Common myeloid progenitor, CD34-positive (primary cell): ENCODE measurements at regions not wholly inside any gene's neighbourhood (a gene's known extent, or its start where the extent isn't known, plus 50 kb on each side); places are given as distances from the start of the nearest gene placed in this dataset.

Source experiments
- CTCF ChIA-PET: fragments of 350-600 bp; sonication (Branson Sonifier 250); formaldehyde crosslinking; loops from one replicate; lab custom pipeline; 2021; ENCODE audit warnings: antibody characterized with exemption; lab: Charles Lee
- POLR2A ChIA-PET: fragments of 350-600 bp; sonication (Branson Sonifier 250); formaldehyde crosslinking; loops from one replicate; lab custom pipeline; 2021; ENCODE audit warnings: antibody characterized with exemption; lab: Charles Lee
- DNase-seq, 3 donors: peaks; one replicate each; pipeline versions ENCODE4 v3.0.0 to v3.0.0-alpha.2; 2013
- H3K27ac ChIP-seq, 2 experiments: 1 replicate in 1 of 2; 2 replicates in 1 of 2; pipeline ENCODE4 v1.7.0; 2013; ENCODE audit warnings: inconsistent platforms in 2 of 2, low read length in 2 of 2, mild to moderate bottlenecking in 2 of 2, low read depth in 1 of 2, moderate library complexity in 1 of 2; ENCODE audit not compliant: severe bottlenecking in 2 of 2, insufficient read depth in 1 of 2, poor library complexity in 1 of 2
- H3K27me3 ChIP-seq, 5 experiments: replicated peaks in 2 of 5; 1 replicate in 3 of 5; 2 replicates in 2 of 5; pipeline versions ENCODE4 v1.6.1 to v1.7.0; 2013; ENCODE audit warnings: low read length in 4 of 5, mild to moderate bottlenecking in 2 of 5, moderate library complexity in 2 of 5, inconsistent platforms in 1 of 5; ENCODE audit not compliant: insufficient read depth in 5 of 5, control insufficient read depth in 4 of 5
- H3K36me3 ChIP-seq, 4 experiments: 1 replicate in 2 of 4; 2 replicates in 2 of 4; pipeline versions ENCODE4 v1.6.1 to v1.7.0; 2013; ENCODE audit warnings: low read length in 3 of 4, control low read depth in 1 of 4, mild to moderate bottlenecking in 1 of 4; ENCODE audit not compliant: control insufficient read depth in 4 of 4, insufficient read depth in 4 of 4
- H3K4me1 ChIP-seq, 4 experiments: 1 replicate in 3 of 4; 2 replicates in 1 of 4; pipeline versions ENCODE4 v1.6.1 to v1.7.1; 2013; ENCODE audit warnings: low read length in 3 of 4, mild to moderate bottlenecking in 3 of 4, control low read depth in 1 of 4, inconsistent platforms in 1 of 4, moderate library complexity in 1 of 4; ENCODE audit not compliant: control insufficient read depth in 4 of 4, insufficient read depth in 4 of 4; ENCODE audit errors: control extremely low read depth in 1 of 4
- H3K4me3 ChIP-seq, 7 experiments: 1 replicate in 4 of 7; 2 replicates in 3 of 7; pipeline versions ENCODE4 v1.5.1 to v1.7.0; 2013; ENCODE audit warnings: mild to moderate bottlenecking in 7 of 7, low read length in 6 of 7, moderate library complexity in 6 of 7, inconsistent platforms in 2 of 7, low read depth in 2 of 7, control low read depth in 1 of 7; ENCODE audit not compliant: insufficient read depth in 4 of 7, control insufficient read depth in 1 of 7; ENCODE audit errors: extremely low read depth in 1 of 7
- H3K9me3 ChIP-seq, 5 experiments: 1 replicate in 4 of 5; 2 replicates in 1 of 5; pipeline versions ENCODE4 v1.6.1 to v1.7.1; 2013; ENCODE audit warnings: low read length in 4 of 5, mild to moderate bottlenecking in 2 of 5, inconsistent platforms in 1 of 5, low read depth in 1 of 5, moderate library complexity in 1 of 5; ENCODE audit not compliant: control insufficient read depth in 4 of 5, insufficient read depth in 2 of 5; ENCODE audit errors: control extremely low read depth in 1 of 5
- WGBS: methylation state at CpG from one replicate; pipeline ENCODE4 v1.1.5; 2013; ENCODE audit not compliant: insufficient coverage; 5-methylcytosine and 5-hydroxymethylcytosine counted together

DNA sequence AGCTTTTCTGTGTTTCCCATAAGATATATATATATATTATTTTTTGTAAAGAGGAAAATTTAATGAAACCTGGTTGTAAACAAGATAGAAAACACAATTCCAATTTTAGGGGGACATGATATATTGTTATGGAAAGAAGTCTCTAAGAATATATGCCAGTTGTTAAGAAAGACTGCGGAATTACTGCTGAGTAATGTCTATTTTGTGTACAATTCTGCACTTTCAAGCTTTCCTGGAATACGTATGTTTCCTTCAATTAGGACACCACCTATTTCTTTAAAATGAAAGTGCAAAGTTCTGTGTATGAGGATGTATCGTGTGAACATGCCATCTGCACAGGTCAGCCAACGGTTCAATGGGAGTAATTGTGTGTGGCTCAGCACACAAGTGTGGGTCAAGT, 760.2 kb downstream of the BRD1 start:
- H3K4me3 ChIP-seq: no peak overlapping the region
- H3K27ac ChIP-seq: no peak overlapping the region
- 93% methylated on average over 4 of the region's 4 CpGs for WGBS
- H3K9me3 ChIP-seq: no peaks in the 10 kb centered on the region
- ChIA-PET POLR2A (no interaction called here), CTCF (no interaction called here)
- no peak for DNase-seq
- H3K4me1 ChIP-seq: no peaks in the 10 kb centered on the region
- H3K36me3 ChIP-seq: no peaks in the 10 kb centered on the region
- peaks cover 0 to 29% (median 6%) of the 10 kb centered on the region in 5 experiments for H3K27me3 ChIP-seq

DNA sequence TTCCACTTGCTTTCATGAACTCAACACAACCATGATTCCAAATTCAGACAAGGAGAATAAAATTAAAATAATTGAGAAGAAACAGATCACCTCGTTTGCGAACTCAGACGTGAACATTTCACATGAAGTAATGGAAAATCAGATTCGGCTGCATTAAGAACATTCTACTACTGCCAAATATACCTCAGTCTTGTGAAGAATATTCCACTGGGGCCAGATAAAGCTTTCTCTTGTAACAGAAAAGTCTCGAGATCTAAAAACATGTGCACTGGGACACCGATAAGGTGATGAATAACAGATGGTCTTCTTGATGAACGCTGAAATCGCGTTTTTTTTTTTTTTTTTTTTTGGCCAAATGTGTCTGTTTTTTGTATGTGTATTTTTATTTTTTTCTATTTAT, 761.1 kb downstream of the BRD1 start:
- H3K4me1 ChIP-seq: no peaks in the 10 kb centered on the region
- no peak overlapping the region for H3K4me3 ChIP-seq
- CTCF ChIA-PET: no interaction called here
- WGBS: 100% methylated on average over 5 of the region's 9 CpGs
- no peaks in the 10 kb centered on the region for H3K36me3 ChIP-seq
- no peaks in the 10 kb centered on the region for H3K9me3 ChIP-seq
- no peak for DNase-seq
- POLR2A ChIA-PET: no interaction called here
- H3K27me3 ChIP-seq: peaks cover 0 to 37% (median 9%) of the 10 kb centered on the region in 5 experiments
- no peak overlapping the region for H3K27ac ChIP-seq

DNA sequence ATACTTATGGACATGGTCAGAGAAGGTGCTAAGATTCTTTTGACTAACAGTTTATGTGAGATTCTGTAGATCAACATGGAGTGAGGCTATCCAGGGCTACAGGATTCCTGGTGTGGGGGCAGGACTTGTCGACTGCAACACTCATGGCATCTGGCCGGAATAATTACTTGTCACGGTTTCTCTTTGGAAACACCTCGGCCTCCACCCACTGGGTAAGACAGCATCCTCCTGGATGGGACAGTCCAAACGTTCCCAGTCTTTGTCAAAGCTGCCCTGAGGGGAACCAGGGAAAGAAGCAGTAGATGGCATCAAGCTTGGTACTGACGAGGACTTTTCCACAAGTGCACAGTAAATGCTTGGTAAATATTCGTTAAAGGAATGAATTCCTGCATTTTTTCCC, 762.8 kb downstream of the BRD1 start:
- DNase-seq: no peak
- ChIA-PET POLR2A (no interaction called here), CTCF (no interaction called here)
- Histone ChIP-seq H3K4me1 (no peaks in the 10 kb centered on the region), H3K4me3 (no peak overlapping the region), H3K9me3 (no peaks in the 10 kb centered on the region), H3K27me3 (peaks cover 0 to 49% (median 9%) of the 10 kb centered on the region in 5 experiments), H3K27ac (no peak overlapping the region), H3K36me3 (no peaks in the 10 kb centered on the region)
- WGBS: 74% methylated on average over 7 of the region's 7 CpGs

DNA sequence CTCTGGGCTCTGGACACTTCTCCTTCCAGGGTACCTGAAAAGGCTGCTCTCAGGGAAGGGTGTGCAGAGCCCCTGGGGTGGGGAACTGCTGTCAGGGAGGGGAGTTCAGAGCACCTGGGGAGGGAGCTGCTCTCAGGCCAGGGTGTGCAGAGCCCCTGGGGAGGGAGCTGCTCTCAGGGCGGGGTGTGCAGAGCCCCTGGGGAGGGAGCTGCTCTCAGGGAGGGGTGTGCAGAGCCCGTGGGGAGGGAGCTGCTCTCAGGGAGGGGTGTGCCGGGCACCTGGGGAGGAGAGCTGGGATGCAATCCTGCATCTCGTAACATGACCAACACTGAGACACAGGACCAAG, 764.2 kb downstream of the BRD1 start:
- no peak overlapping the region for H3K27ac ChIP-seq
- no peaks in the 10 kb centered on the region for H3K4me1 ChIP-seq
- ChIA-PET CTCF (no interaction called here), POLR2A (no interaction called here)
- no peak overlapping the region for H3K4me3 ChIP-seq
- H3K27me3 ChIP-seq: peaks cover 0 to 52% (median 11%) of the 10 kb centered on the region in 5 experiments
- no peak for DNase-seq
- H3K9me3 ChIP-seq: no peaks in the 10 kb centered on the region
- no CpG with 5 or more reads among the region's 4 CpGs for WGBS
- H3K36me3 ChIP-seq: no peaks in the 10 kb centered on the region

DNA sequence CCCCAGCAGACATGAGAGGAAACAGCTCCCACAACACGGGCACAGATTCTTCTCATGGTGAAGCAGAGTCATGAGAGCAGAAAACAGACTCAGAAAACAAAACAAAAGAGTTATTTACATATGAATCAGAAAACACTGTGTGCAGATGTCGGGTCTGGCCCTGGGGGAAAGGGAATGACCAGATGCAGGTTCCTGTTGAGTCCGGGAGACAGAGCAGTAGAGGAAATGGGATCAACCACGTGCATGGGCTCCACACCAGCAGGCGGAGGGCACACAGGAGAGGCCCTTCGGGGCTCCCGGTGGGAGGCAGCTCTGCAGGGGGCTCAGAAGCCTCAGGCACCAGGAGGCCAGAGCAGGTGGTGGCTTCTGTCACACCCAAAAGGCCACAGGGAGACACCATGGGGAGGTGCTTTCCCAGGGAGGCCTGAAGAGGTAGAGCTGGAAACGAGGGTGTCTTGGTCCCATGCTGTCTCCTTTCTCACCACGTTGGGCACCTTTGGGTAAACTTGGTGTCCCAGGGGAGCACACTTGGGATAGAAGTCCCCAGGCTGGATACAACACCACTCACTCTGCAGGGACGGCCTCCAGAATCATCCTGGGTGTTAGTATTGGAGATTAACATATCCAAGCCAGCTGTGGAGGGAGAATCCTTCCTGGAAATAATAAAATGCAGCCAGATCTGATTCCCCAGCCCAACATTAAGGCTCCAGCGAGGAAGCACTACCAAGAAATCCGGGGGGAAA, 764.7 kb downstream of the BRD1 start:
- H3K27ac ChIP-seq: no peak overlapping the region
- 52% methylated on average over 10 of the region's 12 CpGs for WGBS
- H3K4me1 ChIP-seq: no peaks in the 10 kb centered on the region
- DNase-seq: no peak
- no peaks in the 10 kb centered on the region for H3K9me3 ChIP-seq
- POLR2A ChIA-PET: no interaction called here
- peaks cover 0 to 52% (median 11%) of the 10 kb centered on the region in 5 experiments for H3K27me3 ChIP-seq
- no peaks in the 10 kb centered on the region for H3K36me3 ChIP-seq
- H3K4me3 ChIP-seq: no peak overlapping the region
- CTCF ChIA-PET: interaction anchor here (1.9 kb wide), 1 partner anchor 16 kb away, joined by 4 read pairs; no protein-coding TSS in a partner anchor

DNA sequence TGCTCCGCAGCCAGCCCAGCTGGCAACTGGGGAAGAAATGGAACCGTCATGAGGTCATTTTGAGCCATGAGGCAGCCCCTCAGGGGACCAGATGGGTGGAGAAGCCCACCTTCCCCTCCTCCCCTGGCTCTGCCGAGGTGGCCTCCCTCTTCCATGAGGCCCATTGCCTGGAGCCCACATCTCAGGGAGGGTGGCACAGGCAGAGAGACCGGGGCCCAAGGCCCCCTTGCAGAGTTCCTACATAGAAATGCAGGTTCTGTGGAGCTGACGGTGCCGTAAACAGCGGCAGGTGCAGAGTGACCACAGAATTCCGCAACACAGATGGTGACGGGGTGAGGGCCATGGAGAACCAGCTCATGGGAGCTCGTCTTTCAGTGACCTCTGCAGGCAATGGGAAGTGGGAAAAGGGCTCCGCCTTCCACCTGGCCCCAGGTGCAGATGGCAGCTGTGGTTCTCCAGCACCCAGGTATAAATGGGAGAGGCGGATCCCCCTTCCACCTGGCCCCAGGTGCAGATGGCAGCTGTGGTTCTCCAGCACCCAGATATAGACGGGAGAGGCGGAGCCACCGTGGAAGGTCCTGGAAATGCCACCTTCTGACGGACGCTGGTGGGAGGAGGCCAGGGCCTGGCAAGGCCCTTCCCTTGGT, 765.4 kb downstream of the BRD1 start:
- Histone ChIP-seq H3K27ac (no peak overlapping the region), H3K9me3 (no peaks in the 10 kb centered on the region), H3K36me3 (no peaks in the 10 kb centered on the region), H3K4me1 (no peaks in the 10 kb centered on the region), H3K4me3 (no peak overlapping the region), H3K27me3 (peaks cover 0 to 52% (median 11%) of the 10 kb centered on the region in 5 experiments)
- WGBS: 82% methylated on average over 15 of the region's 17 CpGs
- ChIA-PET CTCF (interaction anchor here (1.9 kb wide), 1 partner anchor 15 kb away, joined by 4 read pairs; no protein-coding TSS in a partner anchor), POLR2A (no interaction called here)
- no peak for DNase-seq

DNA sequence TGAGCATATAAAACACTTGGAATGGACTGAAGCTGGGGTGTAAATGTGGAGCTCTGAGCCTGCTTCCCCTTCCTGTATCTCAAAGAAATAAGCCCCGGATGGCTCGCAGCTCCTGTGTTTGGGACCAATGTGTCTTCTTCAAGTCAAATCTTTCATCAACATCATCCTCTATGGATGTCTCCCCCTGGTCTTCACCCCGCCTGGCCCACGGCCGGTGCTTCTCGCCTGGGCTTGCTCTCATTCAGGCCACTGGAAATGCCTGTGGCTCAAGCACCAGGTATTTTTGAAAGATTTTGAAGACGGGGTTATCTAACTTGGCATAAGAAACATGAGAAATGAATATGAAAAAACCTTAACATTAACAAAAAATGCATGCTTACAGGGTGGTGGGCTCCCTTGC, 769.8 kb downstream of the BRD1 start:
- ChIA-PET CTCF (no interaction called here), POLR2A (no interaction called here)
- Histone ChIP-seq H3K4me3 (no peak overlapping the region), H3K9me3 (no peaks in the 10 kb centered on the region), H3K4me1 (no peaks in the 10 kb centered on the region), H3K36me3 (no peaks in the 10 kb centered on the region), H3K27me3 (peaks cover 0 to 28% (median 6%) of the 10 kb centered on the region in 5 experiments), H3K27ac (no peak overlapping the region)
- 92% methylated on average over 4 of the region's 7 CpGs for WGBS
- DNase-seq: no peak
